A172 (cell line): ENCODE measurements at regions not wholly inside any gene's neighbourhood (a gene's known extent, or its start where the extent isn't known, plus 50 kb on each side); places are given as distances from the start of the nearest gene placed in this dataset.
"Not testable (repeated sequence)": the region's sequence is repeated elsewhere in the genome, so short reads cannot be mapped to it uniquely, and the experiment has no call there.

ENCODE experiments used
- DNase-seq: peaks from one replicate; pipeline ENCODE4 v3.0.0-alpha.2; 2015; ENCODE audit warnings: low spot score

DNA sequence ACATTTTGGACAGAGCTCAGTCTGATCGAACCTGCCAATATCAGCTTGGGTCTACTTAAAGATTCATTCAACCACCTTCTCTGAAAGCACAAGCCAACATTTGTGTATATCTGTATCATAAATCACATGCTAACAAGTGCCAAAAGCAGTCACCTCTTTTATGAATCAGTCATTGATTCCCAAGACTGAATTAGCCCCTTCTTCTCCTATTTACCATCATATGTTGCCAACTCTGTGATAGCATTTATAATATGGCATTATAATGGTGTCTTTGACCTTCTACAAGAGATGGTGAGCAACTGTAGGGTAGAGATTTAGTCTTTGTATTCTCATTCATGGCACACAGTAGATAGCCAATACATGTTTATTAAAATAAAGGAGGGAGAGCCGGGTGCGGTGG, 61.4 kb downstream of the DDX53 start:
- no peak for DNase-seq

GRCh38 chrX:23062359-23062758, 62.6 kb downstream of the DDX53 start:
- no peak for DNase-seq

DNA sequence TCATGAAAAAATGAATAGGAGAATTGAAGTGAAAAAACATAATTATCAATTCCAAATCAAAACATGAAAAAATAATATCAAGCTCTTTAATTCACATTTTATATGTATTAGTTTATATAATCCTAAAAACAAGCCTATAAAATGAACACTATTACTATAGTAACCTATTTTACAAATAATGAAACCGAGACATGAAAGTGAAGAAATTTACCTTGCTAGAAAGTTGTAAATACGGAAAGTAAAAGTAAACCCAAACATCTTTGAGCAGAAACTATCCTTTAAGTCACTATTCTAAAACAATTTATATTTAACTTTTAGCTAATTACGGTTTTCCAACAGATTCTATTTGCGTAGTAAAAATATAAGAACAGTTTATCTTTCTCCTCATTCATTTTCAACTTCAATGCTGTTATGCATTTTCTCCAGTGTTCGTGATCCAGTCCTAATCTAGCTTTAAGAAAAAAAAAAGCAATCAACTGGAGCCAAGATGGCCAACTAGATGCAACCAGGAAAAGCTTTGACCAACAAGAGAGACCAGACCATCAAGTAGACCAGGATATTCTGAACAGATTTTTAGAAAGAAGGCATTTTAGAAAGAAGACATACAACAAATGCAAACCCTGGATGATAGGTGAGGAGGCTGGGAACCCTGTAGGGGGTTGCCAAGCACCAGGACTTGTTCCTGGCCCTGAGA, 67.0 kb downstream of the DDX53 start:
- DNase-seq = no peak

DNA sequence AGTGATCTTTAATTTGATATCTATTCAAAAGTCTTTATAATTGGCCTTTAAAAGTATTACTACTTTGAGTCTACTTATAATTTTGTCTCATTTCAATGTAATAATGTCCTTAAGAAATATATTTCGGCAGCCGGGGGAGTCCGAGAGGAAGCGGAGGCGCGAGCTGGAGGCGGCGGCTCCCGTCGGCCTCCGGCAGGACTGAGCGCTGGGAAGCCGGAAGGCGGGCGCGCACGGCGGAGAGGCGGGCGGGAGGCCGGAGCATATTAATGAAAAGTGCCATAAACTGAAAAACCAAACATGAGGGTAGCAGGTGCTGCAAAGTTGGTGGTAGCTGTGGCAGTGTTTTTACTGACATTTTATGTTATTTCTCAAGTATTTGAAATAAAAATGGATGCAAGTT, 75.7 kb downstream of the DDX53 start:
- not testable (repeated sequence) for DNase-seq

- DNase-seq = no peak
Measured at GRCh38 chrX:23079347-23079746, 79.6 kb downstream of the DDX53 start.

DNA sequence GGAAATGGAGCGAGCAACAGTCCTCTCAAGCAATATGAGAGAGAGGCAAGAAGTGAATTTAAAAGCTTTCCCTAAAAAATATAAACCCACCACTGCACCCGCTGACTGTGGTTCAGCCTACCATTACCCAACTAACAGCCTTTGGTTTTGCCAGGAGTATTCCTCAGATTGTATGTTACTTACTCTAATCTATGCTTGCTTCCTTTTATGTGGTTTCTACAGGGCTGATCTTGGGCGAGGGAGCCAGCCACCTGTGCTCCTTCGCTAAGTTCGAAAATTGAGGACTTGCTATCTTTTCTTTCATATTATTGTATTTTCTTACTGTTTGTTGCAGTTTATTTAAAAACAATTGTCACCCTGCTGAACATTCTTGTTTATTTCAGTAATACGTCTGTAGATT, 101.1 kb downstream of the DDX53 start:
- no peak for DNase-seq

GRCh38 chrX:23103546-23103945, 103.8 kb downstream of the DDX53 start:
- no peak for DNase-seq

- no peak for DNase-seq
Measured at GRCh38 chrX:23114241-23114640, 114.5 kb downstream of the DDX53 start.

GRCh38 chrX:23115651-23116050, 115.9 kb downstream of the DDX53 start:
- no peak for DNase-seq

- no peak for DNase-seq
Measured at GRCh38 chrX:23118163-23118562, 118.4 kb downstream of the DDX53 start.

- DNase-seq = no peak
Measured at GRCh38 chrX:23118890-23119527, 119.2 kb downstream of the DDX53 start.

- no peak for DNase-seq
Measured at GRCh38 chrX:23127586-23127985, 127.8 kb downstream of the DDX53 start.

DNA sequence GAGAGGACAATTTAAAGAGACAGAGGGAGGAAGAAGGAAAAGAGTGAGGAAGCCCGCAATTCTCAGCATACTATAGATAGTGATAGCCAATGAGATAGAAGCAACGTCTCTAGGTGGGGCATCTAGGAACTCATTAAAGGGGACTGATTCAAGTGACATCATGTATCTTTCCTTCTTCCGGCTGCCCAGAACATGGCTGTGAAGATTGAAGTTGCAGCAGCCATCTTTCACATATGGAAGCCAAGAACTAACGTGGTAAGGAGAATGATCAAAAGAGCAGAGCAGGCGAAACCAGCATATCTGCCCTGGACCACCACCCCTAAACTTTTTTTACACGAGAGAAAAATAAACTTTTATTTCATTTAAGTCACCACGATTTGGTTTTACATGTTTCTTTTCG, 133.8 kb downstream of the DDX53 start:
- DNase-seq = no peak

DNA sequence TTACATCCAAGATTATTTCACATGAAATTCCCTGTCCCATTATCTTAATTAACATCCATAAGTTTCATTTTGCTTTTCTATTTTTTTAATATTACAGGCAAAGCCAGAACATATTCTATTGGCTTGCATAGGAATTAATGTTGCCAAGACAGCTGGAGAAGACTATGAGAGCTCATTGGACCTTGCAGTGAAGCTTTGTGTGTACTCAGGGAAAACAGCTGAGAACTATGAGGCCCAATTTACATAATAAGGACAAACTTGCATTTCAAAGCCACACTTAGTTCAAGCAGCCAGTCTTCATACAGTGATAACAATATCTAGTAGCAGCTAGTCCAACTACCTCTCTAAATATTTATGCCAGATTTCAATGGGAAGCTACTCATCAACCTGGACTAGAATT, 134.4 kb downstream of the DDX53 start:
- DNase-seq = no peak

- no peak for DNase-seq
Measured at GRCh38 chrX:23136816-23137215, 137.1 kb downstream of the DDX53 start.

DNA sequence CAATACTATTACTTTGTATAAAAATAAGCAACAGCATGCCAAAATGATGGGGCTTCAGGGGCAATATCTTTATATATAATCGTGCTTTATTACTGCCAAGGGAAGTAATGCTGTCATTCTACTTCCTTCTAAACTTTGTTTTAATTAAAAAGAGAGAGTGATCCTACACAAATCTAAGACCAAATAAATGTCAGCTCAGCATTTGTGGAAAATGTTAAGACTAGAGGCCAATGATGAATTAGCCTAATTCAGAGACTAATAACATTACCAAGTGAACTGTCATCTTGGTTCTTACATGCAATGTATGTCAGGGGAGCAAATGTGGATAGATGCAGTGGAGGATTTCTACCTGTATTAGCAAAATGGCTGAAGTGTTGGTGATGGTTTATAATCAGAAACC, 166.4 kb upstream of the PTCHD1 start:
- DNase-seq = no peak

DNA sequence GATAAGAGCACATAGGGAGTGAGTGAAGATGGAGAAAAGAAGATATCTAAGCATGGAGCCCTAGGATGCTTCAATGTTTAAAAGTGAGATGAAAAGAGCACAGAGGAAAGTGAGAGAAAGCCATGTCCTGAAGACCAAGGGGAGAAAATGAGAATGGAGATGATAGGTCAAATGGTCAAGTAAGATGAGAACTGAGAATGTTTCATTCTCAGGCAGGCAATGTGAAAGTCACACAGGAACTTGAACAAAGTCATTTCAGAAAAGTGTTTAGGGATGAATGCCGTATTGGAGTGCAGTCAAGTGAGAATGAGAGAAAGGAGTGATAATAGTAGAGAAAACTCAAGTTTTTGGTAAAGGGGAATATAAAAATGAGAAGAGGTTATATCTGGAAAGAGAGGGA, 148.7 kb upstream of the PTCHD1 start:
- no peak for DNase-seq

GRCh38 chrX:23187819-23188218, 146.8 kb upstream of the PTCHD1 start:
- no peak for DNase-seq

GRCh38 chrX:23194885-23195554, 139.6 kb upstream of the PTCHD1 start:
- DNase-seq = no peak

DNA sequence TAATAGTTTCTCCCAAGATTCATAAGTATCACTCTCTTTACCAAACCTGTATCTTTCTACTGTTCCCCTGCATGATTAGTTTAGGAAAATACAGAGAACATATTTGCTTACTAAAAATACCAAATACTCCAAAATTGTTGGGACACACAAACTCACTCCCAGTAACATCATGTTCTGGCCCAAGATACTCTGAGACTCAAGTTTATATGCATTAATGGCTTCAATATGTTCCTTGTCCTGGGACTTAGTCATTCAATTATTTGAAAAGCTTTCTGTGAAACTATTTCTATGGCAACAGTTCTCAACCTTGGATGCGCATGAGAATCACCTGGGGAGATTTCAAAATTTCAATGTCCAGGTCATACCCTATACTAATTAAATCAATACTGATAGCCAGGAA, 138.9 kb upstream of the PTCHD1 start:
- DNase-seq = no peak

DNA sequence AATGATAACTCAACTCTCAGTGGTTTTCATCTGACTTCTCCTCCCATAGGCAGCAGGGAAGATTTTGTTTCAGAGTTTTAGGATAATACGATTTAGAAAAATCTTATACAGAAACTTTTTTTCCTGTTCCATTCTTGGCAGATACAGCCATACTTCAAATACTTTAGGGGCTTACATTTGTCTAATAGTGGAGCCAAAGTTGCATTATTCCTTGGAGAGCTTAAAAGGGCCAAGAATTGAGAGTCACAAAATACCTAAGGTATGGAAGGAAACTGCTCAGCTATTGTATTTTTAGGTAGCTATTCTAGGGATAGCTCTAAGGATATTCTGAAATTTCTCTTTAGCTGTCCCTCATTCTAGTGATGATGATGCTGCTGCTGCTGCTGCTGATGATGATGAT, 132.9 kb upstream of the PTCHD1 start:
- no peak for DNase-seq

DNA sequence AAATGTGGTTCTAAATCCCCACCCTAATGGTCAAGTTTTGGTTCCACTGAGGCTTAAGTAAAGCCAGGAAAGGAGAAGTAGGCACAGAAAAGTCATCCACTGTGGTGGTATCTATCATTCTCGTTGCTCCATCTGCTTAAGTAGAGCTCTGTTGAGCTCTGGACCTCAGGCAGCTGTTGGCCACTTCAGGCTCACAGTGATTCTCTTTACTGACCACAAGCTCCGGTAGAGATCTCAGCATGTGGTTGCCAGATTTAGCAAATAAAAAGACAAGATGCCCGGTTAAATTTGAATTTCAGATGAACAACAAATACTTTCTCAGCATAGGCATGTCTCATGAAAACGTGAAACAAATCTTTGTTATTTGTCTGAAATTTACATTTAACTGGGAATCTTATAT, 132.3 kb upstream of the PTCHD1 start:
- no peak for DNase-seq

GRCh38 chrX:23223169-23223568, 111.5 kb upstream of the PTCHD1 start:
- DNase-seq = no peak
